Progenitor cell of endocrine pancreas (in vitro differentiated cells): ENCODE measurements at regions not wholly inside any gene's neighbourhood (a gene's known extent, or its start where the extent isn't known, plus 50 kb on each side); places are given as distances from the start of the nearest gene placed in this dataset.

Experiments
- DNase-seq: peaks from one replicate; pipeline ENCODE4 v3.0.0; 2021; ENCODE audit warnings: low spot score; ENCODE audit not compliant: unreplicated experiment
- H3K27ac Mint-ChIP-seq: 2 replicates; pipeline ENCODE4 v1.8.0; 2021; ENCODE audit warnings: mild to moderate bottlenecking, moderate library complexity, mixed read lengths
- H3K27me3 Mint-ChIP-seq: 2 replicates; pipeline ENCODE4 v1.8.0; 2021; ENCODE audit warnings: mixed read lengths
- H3K36me3 Mint-ChIP-seq: 2 replicates; pipeline ENCODE4 v1.8.0; 2022; ENCODE audit warnings: mixed read lengths; ENCODE audit not compliant: insufficient read depth
- H3K4me1 Mint-ChIP-seq: 2 replicates; pipeline ENCODE4 v1.8.0; 2021; ENCODE audit warnings: low read depth, mixed read lengths
- H3K4me3 Mint-ChIP-seq: 2 replicates; pipeline ENCODE4 v1.8.0; 2021; ENCODE audit warnings: low read depth, mild to moderate bottlenecking, moderate library complexity, mixed read lengths
- H3K9me3 Mint-ChIP-seq: 2 replicates; pipeline ENCODE4 v1.8.0; 2021; ENCODE audit warnings: low read depth, mixed read lengths
- TF ChIP-seq, protein P1 (sequence below): fragments of 200-600 bp; sonication (generic); IDR thresholded peaks from one replicate; pipeline ENCODE4 v1.5.0; 2021; ENCODE audit warnings: antibody characterized with exemption, mild to moderate bottlenecking; ENCODE audit not compliant: unreplicated experiment

DNA sequence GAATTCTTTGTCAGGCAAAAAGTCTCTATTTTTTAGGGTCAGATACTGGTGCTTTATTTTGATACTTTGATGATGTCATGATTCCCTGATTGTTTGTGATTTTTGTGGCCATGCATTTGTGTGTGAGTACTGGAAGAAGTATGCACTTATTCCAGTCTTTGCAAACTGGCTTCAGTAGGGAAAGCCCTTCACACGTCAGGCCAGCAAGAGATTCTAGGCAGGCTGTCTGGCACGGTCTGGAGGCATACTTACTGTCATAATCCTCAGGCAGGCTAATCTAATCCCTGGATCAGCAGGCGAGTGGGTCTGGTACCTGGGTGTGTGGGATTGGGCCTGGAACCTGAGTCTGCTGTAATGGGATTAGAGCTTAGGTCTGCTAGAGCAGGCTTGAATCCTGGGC is 391.8 kb upstream of the MMS22L start:
- H3K4me1 Mint-ChIP-seq: no peaks in the 10 kb centered on the region
- H3K9me3 Mint-ChIP-seq: no peaks in the 10 kb centered on the region
- H3K27me3 Mint-ChIP-seq: no peaks in the 10 kb centered on the region
- no peak overlapping the region for H3K27ac Mint-ChIP-seq
- no peak overlapping the region for H3K4me3 Mint-ChIP-seq
- no peaks in the 10 kb centered on the region for H3K36me3 Mint-ChIP-seq
- DNase-seq: no peak
- TF ChIP-seq, protein P1, sequence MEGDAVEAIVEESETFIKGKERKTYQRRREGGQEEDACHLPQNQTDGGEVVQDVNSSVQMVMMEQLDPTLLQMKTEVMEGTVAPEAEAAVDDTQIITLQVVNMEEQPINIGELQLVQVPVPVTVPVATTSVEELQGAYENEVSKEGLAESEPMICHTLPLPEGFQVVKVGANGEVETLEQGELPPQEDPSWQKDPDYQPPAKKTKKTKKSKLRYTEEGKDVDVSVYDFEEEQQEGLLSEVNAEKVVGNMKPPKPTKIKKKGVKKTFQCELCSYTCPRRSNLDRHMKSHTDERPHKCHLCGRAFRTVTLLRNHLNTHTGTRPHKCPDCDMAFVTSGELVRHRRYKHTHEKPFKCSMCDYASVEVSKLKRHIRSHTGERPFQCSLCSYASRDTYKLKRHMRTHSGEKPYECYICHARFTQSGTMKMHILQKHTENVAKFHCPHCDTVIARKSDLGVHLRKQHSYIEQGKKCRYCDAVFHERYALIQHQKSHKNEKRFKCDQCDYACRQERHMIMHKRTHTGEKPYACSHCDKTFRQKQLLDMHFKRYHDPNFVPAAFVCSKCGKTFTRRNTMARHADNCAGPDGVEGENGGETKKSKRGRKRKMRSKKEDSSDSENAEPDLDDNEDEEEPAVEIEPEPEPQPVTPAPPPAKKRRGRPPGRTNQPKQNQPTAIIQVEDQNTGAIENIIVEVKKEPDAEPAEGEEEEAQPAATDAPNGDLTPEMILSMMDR: no peak

DNA sequence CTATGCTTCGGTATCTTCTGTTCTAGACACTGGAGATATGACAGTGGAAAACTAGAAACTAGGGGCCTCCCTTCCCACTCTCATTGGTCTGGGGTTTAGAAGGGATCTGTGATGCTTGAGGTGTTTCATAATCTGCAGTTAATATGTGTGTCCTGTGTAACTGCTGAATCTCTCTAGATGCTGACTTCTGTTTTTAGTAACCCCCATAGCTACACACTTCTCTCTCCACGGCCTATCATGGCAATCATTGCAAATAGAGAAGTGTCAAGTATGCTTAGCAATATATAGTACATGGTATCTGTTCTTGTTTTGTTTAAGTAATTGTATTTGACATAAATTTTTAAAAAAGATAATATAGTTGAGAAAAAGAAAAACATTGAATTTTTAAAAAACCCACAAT is 394.6 kb upstream of the MMS22L start:
- no peaks in the 10 kb centered on the region for H3K9me3 Mint-ChIP-seq

DNA sequence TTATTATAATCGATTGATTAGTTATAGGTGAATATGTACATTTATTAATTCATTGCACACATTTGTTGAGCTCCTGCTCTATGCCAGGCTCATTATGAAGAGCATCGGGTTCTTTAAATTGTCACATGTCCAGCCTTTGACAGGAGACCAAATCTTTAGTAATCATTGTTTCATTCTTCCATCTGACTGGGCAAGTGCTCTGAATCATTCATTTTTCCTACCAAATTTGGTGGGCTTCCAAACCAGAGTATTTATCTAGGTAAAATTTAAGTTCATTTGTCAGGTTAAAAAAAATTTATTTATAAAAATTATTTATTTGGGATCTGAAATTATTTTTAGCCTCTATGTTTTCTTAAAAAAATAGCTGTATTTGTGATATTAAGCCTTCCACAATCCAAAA is 404.9 kb upstream of the MMS22L start:
- H3K27ac Mint-ChIP-seq: no peak overlapping the region
- H3K36me3 Mint-ChIP-seq: no peaks in the 10 kb centered on the region
- no peaks in the 10 kb centered on the region for H3K9me3 Mint-ChIP-seq
- H3K4me1 Mint-ChIP-seq: no peaks in the 10 kb centered on the region
- no peak for DNase-seq
- H3K4me3 Mint-ChIP-seq: no peak overlapping the region
- TF ChIP-seq, protein P1: no peak
- H3K27me3 Mint-ChIP-seq: no peaks in the 10 kb centered on the region

More for the DNA sequence above, 394.6 kb upstream of the MMS22L start:
- Mint-ChIP-seq H3K27ac (no peak overlapping the region), H3K36me3 (no peaks in the 10 kb centered on the region), H3K4me1 (no peaks in the 10 kb centered on the region), H3K27me3 (no peaks in the 10 kb centered on the region), H3K4me3 (no peak overlapping the region)
- no peak for DNase-seq
- TF ChIP-seq, protein P1: no peak

DNA sequence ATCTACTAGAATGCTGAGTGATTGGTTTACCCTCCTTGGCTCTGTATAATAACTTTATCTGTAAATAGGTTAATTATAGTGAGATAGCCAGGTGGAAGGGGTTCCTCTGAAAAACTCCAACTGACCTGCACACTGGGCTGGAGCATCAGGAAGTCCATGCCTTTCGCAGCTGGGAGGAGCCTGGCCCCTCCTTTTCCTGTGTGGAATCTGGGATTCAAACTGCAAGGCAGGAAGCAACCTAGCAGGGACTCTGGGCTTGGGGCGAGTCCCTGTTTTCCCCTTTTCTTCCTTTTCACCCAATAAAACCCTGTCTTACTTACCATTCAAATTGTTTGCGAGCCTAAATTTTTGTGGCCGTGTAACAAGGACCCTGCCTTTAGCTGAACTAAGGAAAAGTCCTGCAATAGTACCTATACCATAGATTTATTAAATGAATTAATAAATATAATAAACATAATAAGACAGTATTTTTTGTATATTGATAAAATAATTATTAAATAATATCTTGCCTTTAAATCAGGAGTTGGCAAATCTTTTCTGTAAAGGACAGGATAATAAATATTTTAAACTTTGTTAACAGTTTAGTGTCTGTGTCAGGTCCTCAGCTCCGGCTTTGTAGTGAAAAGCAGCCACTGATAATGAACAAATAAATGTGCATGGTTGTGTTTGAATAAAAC is 406.2 kb upstream of the MMS22L start:
- H3K9me3 Mint-ChIP-seq: no peaks in the 10 kb centered on the region
- H3K36me3 Mint-ChIP-seq: no peaks in the 10 kb centered on the region
- H3K27me3 Mint-ChIP-seq: no peaks in the 10 kb centered on the region
- H3K4me1 Mint-ChIP-seq: no peaks in the 10 kb centered on the region
- TF ChIP-seq, protein P1: no peak
- H3K4me3 Mint-ChIP-seq: no peak overlapping the region
- no peak for DNase-seq
- H3K27ac Mint-ChIP-seq: no peak overlapping the region

DNA sequence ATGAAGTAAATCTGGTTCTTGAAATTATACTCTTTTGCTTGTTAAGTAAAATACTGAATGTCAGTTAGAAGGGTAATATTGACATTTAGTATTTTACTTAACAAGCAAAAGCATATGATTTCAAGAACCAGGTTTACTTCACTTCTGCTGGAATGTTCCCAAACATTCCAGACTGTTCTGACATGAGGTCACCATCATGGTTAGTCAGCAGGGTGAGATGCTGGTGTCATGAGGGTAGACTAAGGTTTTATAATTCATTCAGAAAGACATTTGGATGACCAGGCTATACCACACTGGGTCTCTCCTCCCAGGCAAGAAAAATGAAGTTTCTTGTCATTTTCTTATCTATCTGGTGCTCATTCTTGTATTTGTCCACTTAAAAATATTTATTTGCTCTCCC is 414.4 kb upstream of the MMS22L start:
- H3K27me3 Mint-ChIP-seq: no peaks in the 10 kb centered on the region
- TF ChIP-seq, protein P1: no peak
- no peak overlapping the region for H3K27ac Mint-ChIP-seq
- no peaks in the 10 kb centered on the region for H3K4me1 Mint-ChIP-seq
- H3K36me3 Mint-ChIP-seq: no peaks in the 10 kb centered on the region
- H3K4me3 Mint-ChIP-seq: no peak overlapping the region
- DNase-seq: no peak
- no peaks in the 10 kb centered on the region for H3K9me3 Mint-ChIP-seq
